NCI-H82 treated with DMSO at 0.1 percent for 48 hours (cell line): ENCODE measurements at regions not wholly inside any gene's neighbourhood (a gene's known extent, or its start where the extent isn't known, plus 50 kb on each side); places are given as distances from the start of the nearest gene placed in this dataset.

Experiments
- DNase-seq: peaks from one replicate; lab custom pipeline; 2025; ENCODE audit not compliant: unreplicated experiment; lab: John Stamatoyannopoulos, UW

DNA sequence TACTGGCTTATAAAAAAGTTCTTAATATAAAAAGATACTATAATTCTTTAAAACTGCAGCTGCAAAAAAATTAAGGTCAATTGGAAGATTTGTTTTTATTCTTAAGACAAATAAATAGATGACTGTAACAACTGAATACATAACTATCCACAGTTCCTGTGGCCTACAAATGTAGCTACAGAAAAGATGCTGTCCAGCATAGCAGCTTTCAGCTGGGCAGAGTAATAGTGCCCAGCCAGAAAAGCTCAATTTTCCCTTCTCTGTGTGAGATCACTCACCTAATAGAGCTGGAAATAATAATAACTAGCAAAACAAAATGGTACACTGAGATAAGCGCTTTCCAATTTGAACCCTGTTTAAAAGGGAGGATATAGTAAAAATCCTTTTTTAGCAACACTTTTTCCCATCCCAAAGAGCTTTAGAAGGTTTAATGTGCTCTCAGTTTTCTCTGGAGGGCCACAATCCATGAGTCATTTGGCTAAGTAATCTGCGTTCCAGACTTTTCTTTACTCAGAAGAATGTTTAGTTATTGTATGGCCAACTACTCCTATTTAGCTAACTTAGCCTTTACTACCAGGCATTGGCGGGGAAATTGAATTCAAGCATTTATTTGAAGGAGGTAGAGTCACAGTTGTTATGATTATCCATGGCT lies 158.1 kb upstream of the SLC39A10 start:
- DNase-seq, result no peak

DNA sequence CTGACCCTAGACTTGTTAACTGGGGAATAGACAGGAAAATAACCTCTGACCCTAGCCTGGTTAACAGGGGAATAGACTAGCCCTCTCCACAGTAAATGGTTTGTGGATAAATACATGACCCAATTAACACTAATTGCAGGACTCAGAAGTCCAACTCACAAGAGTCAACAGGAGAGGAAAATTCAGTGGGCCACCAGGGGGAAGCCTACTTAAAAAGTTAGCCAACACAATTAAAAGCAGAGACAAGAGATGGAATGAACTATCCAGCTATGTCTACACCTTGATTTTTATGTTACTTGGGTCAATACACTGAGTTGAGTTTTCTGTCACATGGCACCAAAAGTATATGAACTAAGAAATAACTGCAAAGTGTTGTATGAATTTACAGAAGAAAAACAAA lies 158.8 kb upstream of the SLC39A10 start:
- no peak for DNase-seq

DNA sequence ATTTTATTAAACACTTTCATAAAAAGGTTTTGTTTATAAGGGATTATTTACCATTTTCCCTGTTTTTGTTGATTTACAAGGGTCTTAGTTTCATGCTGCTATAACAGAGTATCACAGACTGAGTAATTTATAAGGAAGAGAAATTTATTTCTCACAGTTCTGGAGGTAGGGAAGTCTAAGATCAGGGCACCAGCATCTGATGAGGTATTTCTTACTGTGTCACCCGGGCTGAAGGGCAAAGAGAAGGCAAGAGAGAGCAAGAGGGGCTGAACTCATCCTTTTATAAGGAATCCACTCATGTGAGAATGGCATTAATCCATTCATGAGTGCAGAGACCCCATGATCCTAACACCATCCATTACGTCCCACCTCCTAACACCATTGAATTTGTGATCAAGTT lies 160.0 kb upstream of the SLC39A10 start:
- DNase-seq, result no peak

DNA sequence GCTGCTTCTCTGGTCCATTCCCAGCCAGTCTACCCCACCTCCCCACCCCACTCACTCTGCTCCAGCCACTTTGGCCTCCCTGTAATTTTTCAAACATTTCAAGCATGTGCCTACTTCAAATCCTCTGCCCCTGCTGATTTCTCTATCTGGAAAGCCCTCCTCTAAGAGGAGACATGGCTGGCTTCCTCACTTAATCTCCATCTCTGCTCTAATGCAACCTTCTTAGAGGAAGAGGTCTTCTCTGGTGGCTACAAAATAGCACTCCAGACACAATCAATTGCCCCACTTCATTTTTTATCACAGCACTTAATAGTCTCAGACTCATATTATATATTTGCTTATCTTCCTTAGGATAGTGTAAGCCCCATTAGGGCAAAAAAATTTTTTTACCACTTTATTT lies 161.1 kb upstream of the SLC39A10 start:
- DNase-seq, result no peak

DNA sequence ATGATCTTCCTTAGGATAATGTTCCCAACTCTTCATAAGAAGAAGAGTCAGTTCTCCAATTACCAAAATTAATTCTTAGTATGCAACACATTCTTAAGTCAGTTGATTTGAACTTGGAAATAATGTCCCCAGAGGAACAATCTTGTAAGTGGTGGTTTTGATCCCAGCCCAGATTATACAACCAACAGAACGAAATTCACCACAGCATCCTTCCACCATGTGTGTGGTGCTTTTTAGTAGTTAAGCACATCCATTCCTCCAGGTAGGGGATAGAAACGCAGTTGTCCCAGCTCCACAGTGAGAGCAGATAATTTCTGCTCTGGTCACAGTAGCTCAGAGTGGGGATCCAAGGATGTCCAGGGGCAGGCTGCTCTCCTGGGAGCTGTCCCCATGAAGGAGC lies 161.7 kb upstream of the SLC39A10 start:
- DNase-seq, result no peak

DNA sequence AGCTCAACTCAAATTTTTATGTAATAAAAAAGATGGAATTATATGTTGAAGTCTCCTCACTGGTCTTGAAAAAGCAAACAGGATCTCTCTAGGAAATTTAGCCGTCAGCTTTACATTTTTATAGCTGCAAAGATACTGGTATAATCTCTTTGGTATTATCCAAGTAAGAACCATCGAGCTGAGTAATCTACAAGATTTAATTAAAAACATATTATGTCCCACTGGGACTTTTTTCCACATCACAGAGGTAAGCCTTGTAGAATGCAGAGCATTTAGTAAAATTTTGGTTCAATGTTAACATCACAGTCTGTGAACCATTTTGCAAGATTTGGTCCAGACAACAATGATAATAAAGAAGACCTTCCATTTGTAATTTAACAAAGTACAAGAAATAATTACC lies 162.6 kb upstream of the SLC39A10 start:
- no peak for DNase-seq

DNA sequence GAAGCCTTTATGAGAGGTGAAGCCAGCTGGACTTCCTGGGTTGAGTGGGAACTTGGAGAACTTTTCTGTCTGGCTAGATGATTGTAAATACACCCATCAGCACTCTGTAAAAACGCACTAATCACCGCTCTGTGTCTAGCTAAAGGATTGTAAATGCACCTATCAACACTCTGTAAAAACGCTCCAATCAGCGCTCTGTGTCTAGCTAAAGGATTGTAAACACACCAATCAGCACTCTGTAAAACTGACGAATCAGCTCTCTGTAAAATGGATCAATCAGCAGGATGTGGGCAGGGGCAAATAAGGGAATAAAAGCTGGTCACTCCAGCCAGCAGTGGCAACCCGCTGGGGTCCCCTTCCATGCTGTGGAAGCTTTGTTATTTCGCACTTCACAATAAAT lies 163.6 kb upstream of the SLC39A10 start:
- no peak for DNase-seq

DNA sequence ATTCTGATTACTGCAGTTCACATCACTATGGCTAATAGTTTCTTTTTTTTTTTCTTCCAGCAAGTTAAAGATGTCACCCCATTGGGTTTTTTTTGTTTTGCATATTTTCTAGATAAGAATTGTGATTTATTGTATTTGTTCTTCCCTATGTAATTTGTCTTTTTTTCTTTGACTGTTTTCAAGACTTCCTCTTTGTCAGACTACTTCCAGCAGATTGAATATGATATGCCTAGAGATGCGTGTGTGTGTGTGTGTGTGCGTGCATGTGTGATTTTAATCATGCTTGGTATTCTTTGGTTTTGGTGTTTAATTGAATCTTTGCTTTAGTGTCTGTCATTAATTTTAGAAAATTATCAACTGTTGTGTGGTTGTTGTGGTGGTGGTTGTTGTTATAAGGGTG lies 166.7 kb upstream of the SLC39A10 start:
- DNase-seq, result no peak

DNA sequence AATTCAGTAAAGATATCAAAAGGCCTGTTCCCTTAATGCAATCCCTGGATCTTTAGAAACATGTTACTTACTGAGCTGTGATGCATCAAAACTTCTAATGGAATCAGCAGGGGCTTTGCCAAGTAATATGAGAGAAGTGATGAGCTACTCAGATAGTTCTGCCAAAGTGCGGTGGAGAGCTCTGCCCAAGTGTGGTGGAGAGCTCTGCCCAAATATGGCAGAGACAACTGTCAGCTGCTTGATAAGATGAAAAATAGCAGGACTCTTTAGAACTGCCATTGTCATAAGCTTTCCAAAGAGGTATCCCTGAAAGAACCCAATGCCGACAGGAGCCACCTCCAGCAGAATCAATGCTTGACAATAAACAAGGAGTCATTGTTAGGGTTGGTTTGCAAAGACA lies 167.9 kb upstream of the SLC39A10 start:
- DNase-seq, result no peak

DNA sequence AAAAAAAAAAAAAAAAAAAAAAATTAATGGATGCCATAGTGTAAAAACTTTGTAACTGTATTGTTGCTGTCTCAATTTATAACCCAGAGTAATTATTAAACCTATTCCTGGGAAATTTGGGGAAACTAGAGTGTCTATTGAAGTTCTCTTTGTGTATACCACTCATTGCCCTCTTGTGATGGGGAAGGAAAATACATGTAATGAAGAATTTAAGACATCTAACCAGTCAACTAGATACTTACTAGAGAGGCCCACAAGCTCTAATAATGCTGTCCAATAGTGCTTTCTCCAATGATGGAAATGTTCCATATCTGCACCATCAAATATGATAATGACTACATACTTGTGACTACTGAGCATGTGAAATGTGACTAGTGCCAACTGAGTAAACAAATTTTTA lies 168.5 kb upstream of the SLC39A10 start:
- no peak for DNase-seq

DNA sequence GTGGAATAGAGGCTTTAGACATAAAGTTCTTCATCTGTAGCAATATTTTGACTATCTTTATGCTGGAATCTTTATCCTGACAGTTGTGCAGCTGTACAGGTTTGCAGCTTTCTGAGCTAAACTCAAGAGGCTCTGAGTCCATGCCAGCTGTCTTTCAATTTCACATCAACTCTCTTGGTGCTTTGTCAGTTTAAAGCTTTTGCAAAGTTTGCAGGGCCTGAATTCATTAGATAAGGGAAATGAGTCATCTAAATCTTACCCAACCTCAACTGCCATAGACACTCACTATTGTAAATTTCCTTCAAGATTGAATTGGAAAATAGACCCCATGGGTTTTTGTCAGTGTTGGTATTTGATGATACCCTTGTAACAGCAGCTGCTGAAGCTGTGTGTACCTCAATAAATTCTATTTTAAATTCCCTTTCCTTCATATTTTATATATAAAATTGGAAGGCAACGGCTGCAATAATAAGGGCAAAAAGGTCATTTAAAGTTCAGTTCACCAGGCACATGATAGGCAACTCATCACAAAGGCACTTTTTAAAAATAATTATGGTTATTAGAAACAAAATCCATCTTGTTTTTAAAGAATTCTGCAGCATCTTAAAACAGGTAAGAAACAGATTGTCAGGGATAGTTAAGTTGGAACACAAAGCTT lies 169.9 kb upstream of the SLC39A10 start:
- no peak for DNase-seq

DNA sequence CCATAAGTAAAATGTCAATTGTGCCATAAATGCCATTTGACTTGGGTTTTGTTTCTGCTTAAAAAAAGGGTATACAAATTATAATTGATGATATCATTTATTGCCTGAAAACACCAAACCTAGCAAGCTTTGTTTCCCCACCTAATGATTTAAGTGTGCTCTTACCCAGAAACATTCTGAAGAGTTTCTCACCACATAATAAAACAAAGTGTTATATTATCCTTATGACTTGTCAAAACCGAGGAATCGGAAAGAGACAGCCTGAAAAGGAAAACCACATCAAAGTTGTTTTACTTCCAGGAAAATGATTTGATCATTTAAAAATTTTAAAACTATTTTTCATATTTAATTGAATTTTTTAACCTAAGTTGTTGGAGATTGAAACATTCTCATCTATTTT lies 170.5 kb upstream of the SLC39A10 start:
- DNase-seq, result no peak

DNA sequence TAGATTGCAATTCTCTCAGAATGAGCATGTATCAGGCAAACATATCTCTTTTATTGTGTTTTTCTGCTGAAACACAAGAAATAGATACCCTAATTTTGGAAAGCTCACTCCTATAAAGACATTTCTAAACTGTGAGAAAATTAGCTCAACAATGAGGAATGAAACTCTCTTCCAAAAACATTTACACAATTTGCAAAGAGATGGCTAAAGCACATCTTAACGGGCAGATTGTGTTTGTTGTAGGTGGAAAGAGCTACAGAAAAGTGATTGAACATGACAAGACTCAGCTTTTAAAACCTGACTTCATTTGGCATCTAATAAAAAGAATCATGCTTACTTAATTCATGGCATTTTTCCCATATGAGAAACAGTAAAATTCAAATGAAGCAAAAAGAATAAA lies 175.0 kb upstream of the SLC39A10 start:
- DNase-seq, result no peak

DNA sequence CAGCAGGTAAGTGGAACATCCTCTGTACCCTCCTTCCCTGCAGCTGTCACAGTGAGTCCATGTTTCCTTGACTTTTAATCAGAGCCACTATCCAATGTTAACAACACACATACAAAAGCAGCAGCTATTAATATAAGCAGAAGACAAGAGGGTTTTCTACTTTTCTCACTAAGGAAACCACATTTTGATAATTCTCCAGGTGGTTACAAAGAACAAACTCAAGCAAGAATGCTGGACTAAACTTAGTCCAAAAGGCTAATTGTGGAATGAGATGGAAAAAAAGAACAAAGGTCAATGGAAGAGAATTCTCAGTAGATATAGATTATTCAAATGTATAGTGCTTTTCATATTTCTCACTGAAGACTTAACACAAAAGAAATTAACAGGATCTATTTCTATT lies 176.9 kb upstream of the SLC39A10 start:
- no peak for DNase-seq

DNA sequence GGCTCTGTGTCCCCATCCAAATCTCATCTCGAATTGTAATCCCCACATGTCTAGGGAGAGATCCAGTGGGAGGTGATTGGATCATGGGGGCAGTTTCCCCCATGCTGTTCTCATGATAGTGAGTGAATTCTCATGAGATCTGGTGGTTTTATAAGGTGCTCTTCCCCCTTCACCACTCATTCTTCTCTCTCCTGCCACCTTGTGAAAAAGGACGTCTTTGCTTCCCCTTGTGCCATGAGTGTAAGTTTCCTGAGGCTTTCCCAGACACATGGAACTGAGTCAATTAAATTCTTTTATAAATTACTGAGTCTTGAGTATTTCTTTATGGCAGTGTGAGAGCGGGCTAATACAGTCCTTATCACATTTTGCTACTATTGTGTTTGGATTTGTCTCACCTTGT lies 177.6 kb upstream of the SLC39A10 start:
- DNase-seq, result no peak

DNA sequence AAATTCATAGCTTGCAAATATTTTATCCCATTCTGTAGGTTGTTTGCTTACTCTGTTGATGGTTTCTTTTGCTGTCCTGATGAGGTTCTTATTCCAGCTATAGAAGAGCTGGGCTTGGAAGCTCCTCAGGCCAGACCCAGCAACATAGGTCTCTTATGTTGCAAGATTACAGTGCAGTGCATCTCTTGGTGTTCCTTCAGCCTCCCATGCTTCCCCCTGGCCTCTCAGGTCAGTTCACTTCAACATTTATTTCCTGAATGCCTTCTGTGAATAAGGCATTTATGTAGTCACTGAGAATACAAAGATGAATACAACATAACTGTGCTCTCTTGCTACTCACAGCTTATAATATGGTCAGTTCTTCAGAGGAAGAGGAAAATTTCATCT lies 179.0 kb upstream of the SLC39A10 start:
- DNase-seq, result no peak

DNA sequence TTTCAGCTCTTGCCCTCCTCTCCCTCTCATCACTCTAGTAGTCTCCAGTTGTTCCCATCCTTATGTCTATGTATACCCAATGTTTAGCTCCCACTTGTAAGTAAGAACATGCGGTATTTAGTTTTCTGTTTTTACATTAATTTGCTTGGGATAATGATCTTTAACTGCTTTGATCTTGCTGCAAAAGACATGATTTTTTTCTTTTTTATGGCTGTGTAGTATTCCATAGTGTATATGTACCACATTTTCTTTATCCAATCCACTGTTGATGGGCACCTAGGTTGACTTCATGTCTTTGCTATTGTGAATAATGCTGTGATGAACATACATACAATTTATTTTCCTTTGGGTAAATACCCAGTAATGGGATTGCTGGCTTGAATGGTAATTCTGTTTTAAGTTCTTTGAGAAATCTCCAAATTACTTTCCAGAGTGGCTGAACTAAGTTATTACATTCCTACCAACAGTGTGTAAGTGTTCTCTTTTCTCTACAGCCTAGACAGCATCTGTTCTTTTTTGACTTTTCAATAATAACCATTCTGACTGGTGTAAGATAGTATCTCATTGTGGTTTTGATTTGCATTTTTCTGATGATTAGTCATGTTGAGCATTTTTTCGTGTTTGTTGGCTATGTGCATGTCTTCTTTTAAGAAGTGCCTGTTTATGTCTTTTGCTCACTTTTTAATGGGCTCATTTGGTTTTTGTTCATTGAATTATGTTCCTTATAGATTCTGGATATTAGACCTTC lies 179.6 kb upstream of the SLC39A10 start:
- DNase-seq, result no peak

DNA sequence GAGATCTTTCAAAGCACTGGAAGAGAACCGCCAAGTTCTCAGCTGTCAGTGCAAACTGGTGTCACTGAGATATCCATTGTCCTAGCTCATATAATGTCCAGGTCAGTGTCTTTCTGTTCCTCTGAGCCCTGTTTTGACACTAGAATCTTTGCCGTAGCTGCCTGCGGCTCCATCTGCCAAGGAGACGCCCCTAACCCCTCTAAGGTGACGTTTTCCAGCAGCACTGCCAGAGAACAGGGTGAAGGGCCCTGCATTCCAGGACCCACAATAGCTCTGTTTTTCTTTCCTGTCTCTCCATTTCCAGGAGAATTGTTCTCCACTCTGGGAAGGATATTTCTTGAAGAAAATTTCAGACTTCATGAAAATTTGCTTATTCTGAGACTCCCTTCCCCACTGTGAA lies 181.7 kb upstream of the SLC39A10 start:
- no peak for DNase-seq

DNA sequence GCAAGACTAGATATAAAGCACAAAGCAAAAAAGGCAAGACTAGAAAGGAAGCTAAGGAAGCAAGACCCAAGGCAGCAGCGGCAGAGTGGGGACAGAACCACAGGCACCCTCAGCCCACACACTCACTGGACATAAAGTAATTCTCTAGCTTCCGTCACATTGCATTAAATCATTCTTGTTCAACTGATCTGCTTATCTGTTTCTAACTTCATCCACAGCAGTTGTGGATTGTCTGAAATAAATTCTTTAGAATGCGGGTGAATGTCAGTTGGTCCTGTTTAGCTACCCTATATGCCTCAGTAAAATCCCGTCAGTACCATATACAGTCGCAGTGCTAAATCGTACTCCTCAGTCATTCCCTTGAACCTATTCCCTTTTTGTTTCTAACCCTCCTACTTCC lies 183.2 kb upstream of the SLC39A10 start:
- DNase-seq, result no peak

DNA sequence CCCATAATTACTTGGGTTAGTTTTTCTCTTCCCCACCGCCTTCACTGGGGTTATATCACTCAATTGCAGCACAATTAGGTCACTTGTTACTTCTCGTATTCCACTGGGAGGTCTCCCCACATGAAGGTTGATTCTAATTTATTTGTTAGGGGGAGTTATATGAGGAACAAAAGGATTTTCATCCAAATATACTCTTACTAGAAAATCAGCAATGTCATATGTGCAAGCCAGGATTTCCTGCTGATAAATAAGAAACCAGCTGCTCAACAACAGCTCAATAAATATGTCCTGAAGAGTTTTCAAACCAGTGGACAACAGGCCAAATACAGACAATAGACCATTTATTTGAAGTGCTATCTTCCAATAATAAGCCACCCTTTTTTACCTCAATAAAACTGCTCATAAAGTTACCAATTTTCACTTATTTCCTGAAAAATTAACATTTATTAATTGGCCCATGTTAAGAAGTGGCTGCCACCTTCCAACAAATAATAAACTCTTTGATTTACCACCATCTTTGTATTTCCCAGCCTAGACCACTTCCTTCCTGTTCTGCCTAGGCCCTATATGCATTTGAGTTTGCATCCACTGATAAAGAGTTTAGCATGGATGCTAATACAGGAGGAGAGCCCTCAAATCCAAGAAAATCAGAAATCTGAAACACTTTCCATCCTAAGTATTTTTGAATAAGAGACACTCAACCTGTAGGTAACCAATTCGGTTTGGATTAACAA lies 184.4 kb upstream of the SLC39A10 start:
- DNase-seq, result no peak

DNA sequence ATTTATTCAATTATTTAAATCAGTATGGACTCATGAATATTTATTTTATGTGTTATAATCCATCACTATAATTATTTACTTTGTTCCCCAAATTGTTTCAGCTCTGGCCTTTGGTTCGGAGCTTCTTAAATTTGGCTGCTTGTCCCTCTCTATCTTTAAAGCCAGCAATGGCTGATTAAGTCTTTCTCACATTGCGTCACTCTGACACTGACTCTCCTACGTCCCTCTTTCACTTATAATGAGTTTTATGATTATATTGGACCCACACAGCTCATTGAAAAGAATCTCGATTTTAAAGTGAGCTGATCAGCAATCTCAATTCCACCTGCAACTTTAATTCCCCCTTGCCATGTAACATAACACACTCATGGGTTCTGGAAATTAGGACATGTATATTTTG lies 185.2 kb upstream of the SLC39A10 start:
- no peak for DNase-seq

DNA sequence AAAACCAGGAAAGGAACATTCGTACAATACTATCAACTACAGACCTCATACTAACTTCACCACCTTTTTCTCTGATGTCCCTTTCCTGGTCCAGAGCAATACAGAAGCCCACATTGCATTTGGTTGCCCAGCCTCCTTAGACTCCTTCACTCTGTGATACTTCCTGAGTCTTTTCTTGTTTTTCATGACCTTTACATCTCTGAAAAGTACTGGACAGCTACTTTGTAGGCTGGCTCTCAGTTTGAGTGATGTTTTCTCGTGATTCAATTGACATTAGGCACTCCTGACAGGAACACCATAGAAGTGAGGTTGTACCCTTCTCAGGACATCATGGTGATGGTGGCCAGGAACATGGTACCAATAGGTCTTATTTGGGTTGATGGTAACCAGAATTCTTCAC lies 185.9 kb upstream of the SLC39A10 start:
- DNase-seq, result no peak
